ENCODE measurements at regions not wholly inside any gene's neighbourhood (a gene's known extent, or its start where the extent isn't known, plus 50 kb on each side); places are given as distances from the start of the nearest gene placed in this dataset.

GRCh38 chr1:18052671-18053070 lies 54.9 kb upstream of the IGSF21 start:
- H3K9ac ChIP-seq (ENCODE audit: extremely low read depth, low read length, poor library complexity, severe bottlenecking): no peak overlapping the region
- no peak overlapping the region for H3K27ac ChIP-seq (ENCODE audit: low read depth, low read length)
- peaks cover 12% of the 10 kb centered on the region for H3K4me1 Mint-ChIP-seq
- no peak overlapping the region for H3K27ac Mint-ChIP-seq
- H3K27me3 Mint-ChIP-seq (ENCODE audit: insufficient read depth): peaks cover 49% of the 10 kb centered on the region
- H3K4me1 ChIP-seq (ENCODE audit: control insufficient read depth, insufficient read depth, low read length): no peaks in the 10 kb centered on the region
- H3K36me3 ChIP-seq (ENCODE audit: control insufficient read depth, insufficient read depth, low read length): no peaks in the 10 kb centered on the region
- no peak overlapping the region for H3K4me3 ChIP-seq (ENCODE audit: low read length)
- peaks cover 4% of the 10 kb centered on the region for H3K9me3 Mint-ChIP-seq
- H3K9me3 ChIP-seq (ENCODE audit: control insufficient read depth, low read length): no peaks in the 10 kb centered on the region
- peaks cover 54% of the 10 kb centered on the region for H3K27me3 ChIP-seq (ENCODE audit: control insufficient read depth, insufficient read depth, low read length, poor library complexity, severe bottlenecking)
- H3K36me3 Mint-ChIP-seq (ENCODE audit: low read depth): no peaks in the 10 kb centered on the region
- DNase-seq: no peak
- no peak for TF ChIP-seq CTCF (conservative IDR thresholded peaks at IDR 0.05)
- 87 to 95% methylated on average over 7 to 8 of the region's 8 CpGs for WGBS, 2 experiments (ENCODE audit: insufficient coverage in 1 of 2, insufficient read length in 1 of 2)
- no peak overlapping the region for H3K4me3 Mint-ChIP-seq

- H3K4me1 Mint-ChIP-seq: peaks cover 12% of the 10 kb centered on the region
- Histone ChIP-seq H3K4me3 (ENCODE audit: low read length) (no peak overlapping the region), H3K27me3 (ENCODE audit: control insufficient read depth, insufficient read depth, low read length, poor library complexity, severe bottlenecking) (peaks cover 79% of the 10 kb centered on the region), H3K4me1 (ENCODE audit: control insufficient read depth, insufficient read depth, low read length) (no peaks in the 10 kb centered on the region), H3K9ac (ENCODE audit: extremely low read depth, low read length, poor library complexity, severe bottlenecking) (no peak overlapping the region), H3K36me3 (ENCODE audit: control insufficient read depth, insufficient read depth, low read length) (no peaks in the 10 kb centered on the region), H3K27ac (ENCODE audit: low read depth, low read length) (no peak overlapping the region), H3K9me3 (ENCODE audit: control insufficient read depth, low read length) (no peaks in the 10 kb centered on the region)
- H3K9me3 Mint-ChIP-seq: no peaks in the 10 kb centered on the region
- H3K36me3 Mint-ChIP-seq (ENCODE audit: low read depth): no peaks in the 10 kb centered on the region
- no peak for DNase-seq
- H3K4me3 Mint-ChIP-seq: no peak overlapping the region
- H3K27me3 Mint-ChIP-seq (ENCODE audit: insufficient read depth): peaks cover 67% of the 10 kb centered on the region
- H3K27ac Mint-ChIP-seq: no peak overlapping the region
- no peak for TF ChIP-seq CTCF (conservative IDR thresholded peaks at IDR 0.05)
- 92 to 94% methylated on average over 14 of the region's 14 CpGs for WGBS, 2 experiments (ENCODE audit: insufficient coverage in 1 of 2, insufficient read length in 1 of 2)
Observed at GRCh38 chr1:18055156-18055555, 52.4 kb upstream of the IGSF21 start.

- Histone ChIP-seq H3K27me3 (ENCODE audit: control insufficient read depth, insufficient read depth, low read length, poor library complexity, severe bottlenecking) (peaks cover 83% of the 10 kb centered on the region), H3K36me3 (ENCODE audit: control insufficient read depth, insufficient read depth, low read length) (no peaks in the 10 kb centered on the region), H3K9me3 (ENCODE audit: control insufficient read depth, low read length) (no peaks in the 10 kb centered on the region), H3K9ac (ENCODE audit: extremely low read depth, low read length, poor library complexity, severe bottlenecking) (no peak overlapping the region), H3K4me3 (ENCODE audit: low read length) (no peak overlapping the region), H3K27ac (ENCODE audit: low read depth, low read length) (no peak overlapping the region), H3K4me1 (ENCODE audit: control insufficient read depth, insufficient read depth, low read length) (no peaks in the 10 kb centered on the region)
- Mint-ChIP-seq H3K4me1 (peaks cover 12% of the 10 kb centered on the region), H3K27ac (no peak overlapping the region), H3K27me3 (ENCODE audit: insufficient read depth) (peaks cover 75% of the 10 kb centered on the region), H3K9me3 (no peaks in the 10 kb centered on the region), H3K36me3 (ENCODE audit: low read depth) (no peaks in the 10 kb centered on the region), H3K4me3 (no peak overlapping the region)
- TF ChIP-seq CTCF (conservative IDR thresholded peaks at IDR 0.05): no peak
- 86 to 91% methylated on average over 1 of the region's 1 CpG for WGBS, 2 experiments (ENCODE audit: insufficient coverage in 1 of 2, insufficient read length in 1 of 2)
- no peak for DNase-seq
Observed at GRCh38 chr1:18056545-18056944, 51.1 kb upstream of the IGSF21 start.

All from endodermal cell (in vitro differentiated cells).